Tibial artery (tissue), 4 donors: ENCODE measurements at regions not wholly inside any gene's neighbourhood (a gene's known extent, or its start where the extent isn't known, plus 50 kb on each side); places are given as distances from the start of the nearest gene placed in this dataset.

Experiments
- DNase-seq, 2 donors: peaks; one replicate each; pipeline ENCODE4 v3.0.0-alpha.2; 2019
- H3K27ac ChIP-seq, 2 donors: fragments of 200-600 bp; sonication (generic) in 1 of 2; 1 replicate in 1 of 2; 2 replicates in 1 of 2; pipeline ENCODE4 v1.5.1; 2018 to 2019; ENCODE audit warnings: mild to moderate bottlenecking in 1 of 2
- H3K27me3 ChIP-seq, 2 donors: fragments of 200-600 bp; sonication (generic) in 1 of 2; one replicate each; pipeline versions ENCODE4 v1.5.1 to v1.6.0; 2016 to 2019
- H3K36me3 ChIP-seq, 3 donors: fragments of 200-600 bp; sonication (generic) in 2 of 3; one replicate each; pipeline ENCODE4 v1.5.1; 2016 to 2019; ENCODE audit warnings: mild to moderate bottlenecking in 2 of 3
- H3K4me1 ChIP-seq, 4 donors: fragments of 200-600 bp; sonication (generic) in 2 of 4; 1 replicate in 3 of 4; 2 replicates in 1 of 4; pipeline ENCODE4 v1.5.1; 2016 to 2019
- H3K4me3 ChIP-seq, 2 donors: fragments of 200-600 bp; sonication (generic) in 1 of 2; 1 replicate in 1 of 2; 2 replicates in 1 of 2; pipeline ENCODE4 v1.5.1; 2018 to 2019; ENCODE audit warnings: mild to moderate bottlenecking in 2 of 2
- H3K9me3 ChIP-seq, 3 donors: fragments of 200-600 bp; sonication (generic) in 1 of 3; one replicate each; pipeline ENCODE4 v1.5.1; 2016 to 2019
- intact Hi-C: fragments of 100-400 bp; cut with DNase I; formaldehyde crosslinking; loops from one replicate; pipeline ENCODE4 v1.15.0; 2023; ENCODE audit warnings: low total_unique reads
- TF ChIP-seq, protein P1 (sequence below), 2 experiments: fragments of 200-600 bp in 1 of 2; fragments of 450-650 bp in 1 of 2; IDR thresholded peaks; one replicate each; pipeline ENCODE4 v1.5.1; 2017 to 2019; ENCODE audit warnings: antibody characterized with exemption in 2 of 2, mild to moderate bottlenecking in 1 of 2, moderate library complexity in 1 of 2

DNA sequence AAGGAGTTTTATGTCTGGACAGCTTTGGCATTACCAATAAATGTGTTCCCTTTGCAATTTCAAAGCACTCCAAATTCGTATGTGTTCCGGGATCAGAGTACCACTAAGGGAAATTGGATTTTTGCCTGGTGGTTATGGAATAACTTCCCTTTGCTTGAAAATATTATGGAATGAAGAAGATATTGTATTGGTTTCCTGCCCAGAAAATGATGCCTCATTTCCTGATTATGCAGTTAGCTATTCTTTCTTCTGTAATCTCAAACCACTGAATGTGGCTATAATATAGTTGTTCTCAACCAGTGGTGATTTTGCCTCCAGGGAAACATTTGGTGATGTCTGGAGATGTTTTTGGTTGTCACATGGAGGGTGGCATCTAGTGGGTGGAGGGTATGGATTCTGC lies 142.9 kb downstream of the PCDH7 start:
- Histone ChIP-seq H3K9me3 (no peaks in the 10 kb centered on the region), H3K4me1 (peaks cover 0 to 79% (median 18%) of the 10 kb centered on the region in 4 donors), H3K4me3 (no peak overlapping the region), H3K27me3 (no peaks in the 10 kb centered on the region), H3K27ac (peak overlapping the region; percentile 9 to 12), H3K36me3 (no peaks in the 10 kb centered on the region)
- no peak for DNase-seq
- intact Hi-C loops, result no loop called here
- TF ChIP-seq, protein P1, sequence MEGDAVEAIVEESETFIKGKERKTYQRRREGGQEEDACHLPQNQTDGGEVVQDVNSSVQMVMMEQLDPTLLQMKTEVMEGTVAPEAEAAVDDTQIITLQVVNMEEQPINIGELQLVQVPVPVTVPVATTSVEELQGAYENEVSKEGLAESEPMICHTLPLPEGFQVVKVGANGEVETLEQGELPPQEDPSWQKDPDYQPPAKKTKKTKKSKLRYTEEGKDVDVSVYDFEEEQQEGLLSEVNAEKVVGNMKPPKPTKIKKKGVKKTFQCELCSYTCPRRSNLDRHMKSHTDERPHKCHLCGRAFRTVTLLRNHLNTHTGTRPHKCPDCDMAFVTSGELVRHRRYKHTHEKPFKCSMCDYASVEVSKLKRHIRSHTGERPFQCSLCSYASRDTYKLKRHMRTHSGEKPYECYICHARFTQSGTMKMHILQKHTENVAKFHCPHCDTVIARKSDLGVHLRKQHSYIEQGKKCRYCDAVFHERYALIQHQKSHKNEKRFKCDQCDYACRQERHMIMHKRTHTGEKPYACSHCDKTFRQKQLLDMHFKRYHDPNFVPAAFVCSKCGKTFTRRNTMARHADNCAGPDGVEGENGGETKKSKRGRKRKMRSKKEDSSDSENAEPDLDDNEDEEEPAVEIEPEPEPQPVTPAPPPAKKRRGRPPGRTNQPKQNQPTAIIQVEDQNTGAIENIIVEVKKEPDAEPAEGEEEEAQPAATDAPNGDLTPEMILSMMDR (IDR thresholded peaks at IDR 0.05), result no peak

DNA sequence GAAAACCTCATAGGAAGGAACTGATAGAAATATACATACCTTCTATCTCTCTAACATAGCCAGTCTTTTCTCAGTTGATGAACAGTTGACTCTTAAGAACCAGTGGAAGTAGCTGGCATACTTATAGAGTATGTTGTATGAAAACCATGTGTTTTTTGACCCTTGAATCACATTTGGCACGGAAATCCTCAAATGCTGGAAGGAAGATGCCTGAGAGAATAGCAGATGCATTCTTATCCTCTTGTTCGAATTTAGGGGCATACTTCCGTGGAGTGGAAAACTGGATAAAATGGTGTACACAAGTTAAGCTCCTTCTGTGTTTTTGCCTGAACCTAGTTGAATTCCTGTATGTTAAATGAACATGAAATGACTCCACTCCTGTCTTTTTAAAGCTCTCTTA lies 145.5 kb downstream of the PCDH7 start:
- intact Hi-C loops, result no loop called here
- peak overlapping the region; percentile 55 to 76 for H3K27ac ChIP-seq
- DNase-seq, result no peak

DNA sequence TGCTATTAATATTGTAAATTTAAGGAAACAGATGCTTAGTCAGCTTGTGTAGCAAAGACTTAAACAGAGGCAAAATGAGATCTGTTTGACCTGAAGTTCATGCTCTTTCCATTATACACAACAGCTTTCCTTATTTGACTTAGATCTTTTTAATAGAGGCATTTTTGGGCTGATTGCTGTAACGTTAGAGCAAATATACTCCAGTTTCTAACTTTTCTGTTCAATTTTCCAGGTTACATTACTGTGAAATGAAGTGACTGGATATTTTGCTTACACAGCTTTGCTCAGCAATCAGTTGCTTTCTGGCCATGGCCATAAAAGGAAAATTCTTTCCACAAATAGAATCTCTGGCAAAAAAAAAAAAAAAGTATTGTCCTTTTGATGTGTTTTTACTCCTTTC lies 146.2 kb downstream of the PCDH7 start:
- intact Hi-C loops, result no loop called here

More for the DNA sequence above, 145.5 kb downstream of the PCDH7 start:
- TF ChIP-seq, protein P1 (IDR thresholded peaks at IDR 0.05), result no peak
- no peaks in the 10 kb centered on the region for H3K9me3 ChIP-seq
- H3K4me3 ChIP-seq, result no peak overlapping the region
- H3K27me3 ChIP-seq, result no peaks in the 10 kb centered on the region
- H3K36me3 ChIP-seq, result no peaks in the 10 kb centered on the region
- peaks cover 0 to 90% (median 26%) of the 10 kb centered on the region in 4 donors for H3K4me1 ChIP-seq

DNA sequence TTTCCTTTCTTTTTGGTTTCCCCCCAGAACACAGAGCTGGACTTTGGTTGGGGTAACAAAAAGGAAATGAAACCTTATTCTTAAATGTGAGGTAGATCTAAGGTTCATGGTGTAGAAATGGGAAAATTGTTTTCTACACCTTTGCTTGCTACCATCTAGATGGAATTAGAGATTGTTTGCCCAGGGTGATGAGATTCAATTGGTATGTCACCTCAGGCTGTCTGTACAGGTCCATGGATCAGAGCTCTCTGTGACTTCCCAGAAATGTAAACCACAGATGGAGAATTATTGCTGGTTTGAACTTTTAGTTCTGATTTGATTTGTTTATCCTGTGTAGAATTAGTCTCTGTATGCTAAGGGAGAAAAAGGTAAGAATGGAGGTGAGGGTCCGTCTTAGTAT lies 146.7 kb downstream of the PCDH7 start:
- peak overlapping the region; percentile 55 to 76 for H3K27ac ChIP-seq
- no peaks in the 10 kb centered on the region for H3K36me3 ChIP-seq
- peak overlapping the region; percentile 10 to 30 for H3K4me3 ChIP-seq
- H3K27me3 ChIP-seq, result no peaks in the 10 kb centered on the region
- intact Hi-C loops, result no loop called here
- H3K4me1 ChIP-seq, result peaks cover 0 to 91% (median 26%) of the 10 kb centered on the region in 4 donors
- TF ChIP-seq, protein P1 (IDR thresholded peaks at IDR 0.05), result no peak
- no peaks in the 10 kb centered on the region for H3K9me3 ChIP-seq
- no peak for DNase-seq

More for the DNA sequence above, 146.2 kb downstream of the PCDH7 start:
- TF ChIP-seq, protein P1 (IDR thresholded peaks at IDR 0.05), result no peak
- Histone ChIP-seq H3K27ac (peak overlapping the region; percentile 55 to 76), H3K4me3 (peak overlapping the region; percentile 10 to 30), H3K27me3 (no peaks in the 10 kb centered on the region), H3K36me3 (no peaks in the 10 kb centered on the region), H3K9me3 (no peaks in the 10 kb centered on the region), H3K4me1 (peaks cover 0 to 91% (median 26%) of the 10 kb centered on the region in 4 donors)
- DNase-seq, result no peak

DNA sequence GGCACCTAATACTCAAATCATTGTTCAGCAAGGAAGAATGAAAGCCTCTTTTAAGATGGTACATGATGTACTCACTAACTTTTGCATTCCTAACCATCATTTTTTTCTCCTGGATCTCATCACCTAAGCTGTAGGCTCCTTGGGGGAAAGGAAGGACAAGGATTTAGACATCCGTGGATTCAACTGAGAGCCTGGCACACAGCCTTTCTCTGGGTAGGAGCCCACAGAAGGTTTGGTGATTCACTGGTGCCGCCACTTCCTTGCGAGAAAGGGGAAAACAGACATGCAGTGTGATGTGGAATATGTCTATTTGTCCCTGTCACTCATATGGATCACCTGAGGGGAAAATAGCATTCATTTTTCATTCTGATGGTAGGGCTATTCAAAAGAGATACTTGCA lies 147.3 kb downstream of the PCDH7 start:
- H3K27ac ChIP-seq, result peak overlapping the region; percentile 55 to 76
- intact Hi-C loops, result no loop called here

More for the DNA sequence above, 147.3 kb downstream of the PCDH7 start:
- TF ChIP-seq, protein P1 (IDR thresholded peaks at IDR 0.05), result no peak
- DNase-seq, result peak in 1 of 2 donors; percentile 21
- Histone ChIP-seq H3K9me3 (no peaks in the 10 kb centered on the region), H3K4me3 (no peak overlapping the region), H3K27me3 (no peaks in the 10 kb centered on the region), H3K36me3 (no peaks in the 10 kb centered on the region), H3K4me1 (peaks cover 0 to 86% (median 26%) of the 10 kb centered on the region in 4 donors)
